CD14-positive monocyte (primary cell): ENCODE measurements at regions not wholly inside any gene's neighbourhood (a gene's known extent, or its start where the extent isn't known, plus 50 kb on each side); places are given as distances from the start of the nearest gene placed in this dataset.

ENCODE experiments used
- DNase-seq, 3 donors: peaks; one replicate each; pipeline ENCODE4 v3.0.0-alpha.2; 2011 to 2022
- H2AFZ ChIP-seq: 2 replicates; pipeline ENCODE4 v1.6.0; 2012; ENCODE audit warnings: mild to moderate bottlenecking, low read depth, low read length, inconsistent platforms; ENCODE audit not compliant: insufficient read depth, poor library complexity, severe bottlenecking
- H3K27ac ChIP-seq, 2 donors: 1 replicate in 1 of 2; 2 replicates in 1 of 2; pipeline ENCODE4 v1.5.1; 2012 to 2013; ENCODE audit warnings: low read length in 2 of 2, control low read depth in 1 of 2, inconsistent platforms in 1 of 2, low read depth in 1 of 2, mild to moderate bottlenecking in 1 of 2
- H3K27me3 ChIP-seq, 2 donors: one replicate each; pipeline versions ENCODE4 v1.6.0 to v1.6.1; 2011 to 2013; ENCODE audit warnings: low read length in 2 of 2; ENCODE audit not compliant: control insufficient read depth in 2 of 2, insufficient read depth in 2 of 2
- H3K36me3 ChIP-seq, 2 donors: replicated peaks in 1 of 2; 1 replicate in 1 of 2; 2 replicates in 1 of 2; pipeline versions ENCODE4 v1.5.1 to v1.6.1; 2012 to 2013; ENCODE audit warnings: low read length in 2 of 2, control low read depth in 1 of 2, inconsistent platforms in 1 of 2, mild to moderate bottlenecking in 1 of 2; ENCODE audit not compliant: insufficient read depth in 2 of 2, control insufficient read depth in 1 of 2
- H3K4me1 ChIP-seq, 2 donors: 1 replicate in 1 of 2; 2 replicates in 1 of 2; pipeline versions ENCODE4 v1.5.1 to v1.6.1; 2012 to 2013; ENCODE audit warnings: low read length in 2 of 2, control low read depth in 1 of 2, inconsistent platforms in 1 of 2, mild to moderate bottlenecking in 1 of 2, moderate library complexity in 1 of 2; ENCODE audit not compliant: insufficient read depth in 2 of 2, control insufficient read depth in 1 of 2
- H3K4me2 ChIP-seq: replicated peaks from 2 replicates; pipeline ENCODE3; 2012; ENCODE audit warnings: low read length, moderate library complexity, mild to moderate bottlenecking; ENCODE audit not compliant: poor library complexity, severe bottlenecking; ENCODE audit errors: extremely low read depth
- H3K4me3 ChIP-seq, 3 experiments: fragments of 200-600 bp in 1 of 3; sonication (generic) in 1 of 3; replicated peaks in 1 of 3; 1 replicate in 2 of 3; 2 replicates in 1 of 3; pipeline ENCODE4 v1.5.1; 2011 to 2013; ENCODE audit warnings: low read length in 3 of 3, mild to moderate bottlenecking in 3 of 3, control low read depth in 2 of 3, low read depth in 2 of 3, inconsistent platforms in 1 of 3, moderate library complexity in 1 of 3
- H3K79me2 ChIP-seq: 2 replicates; pipeline ENCODE4 v1.6.0; 2012; ENCODE audit warnings: mild to moderate bottlenecking, control low read depth, inconsistent platforms, low read length, moderate library complexity; ENCODE audit not compliant: insufficient read depth
- H3K9ac ChIP-seq: 2 replicates; pipeline ENCODE4 v1.6.0; 2017; ENCODE audit warnings: low read length, mild to moderate bottlenecking; ENCODE audit not compliant: insufficient read depth, poor library complexity, severe bottlenecking
- H3K9me3 ChIP-seq, 2 donors: replicated peaks in 1 of 2; 1 replicate in 1 of 2; 2 replicates in 1 of 2; pipeline versions ENCODE4 v1.5.1 to v1.6.1; 2012 to 2013; ENCODE audit warnings: low read length in 2 of 2, control low read depth in 1 of 2; ENCODE audit not compliant: control insufficient read depth in 1 of 2, insufficient read depth in 1 of 2
- H4K20me1 ChIP-seq: 2 replicates; pipeline ENCODE4 v1.6.0; 2012; ENCODE audit warnings: mild to moderate bottlenecking, low read length, control low read depth, moderate library complexity; ENCODE audit not compliant: insufficient read depth
- H3K27ac Mint-ChIP-seq, 7 donors: one replicate each; pipeline ENCODE4 v1.8.0; 2020; ENCODE audit warnings: mild to moderate bottlenecking in 7 of 7, mixed read lengths in 7 of 7, moderate library complexity in 6 of 7, inconsistent platforms in 2 of 7
- H3K27me3 Mint-ChIP-seq, 3 donors: one replicate each; pipeline ENCODE4 v1.8.0; 2021 to 2022; ENCODE audit warnings: low read depth in 3 of 3, mild to moderate bottlenecking in 3 of 3, mixed read lengths in 3 of 3, moderate library complexity in 3 of 3, inconsistent platforms in 1 of 3
- H3K36me3 Mint-ChIP-seq, 2 donors: one replicate each; pipeline ENCODE4 v1.8.0; 2020; ENCODE audit warnings: mixed read lengths in 2 of 2, inconsistent platforms in 1 of 2, mild to moderate bottlenecking in 1 of 2
- H3K4me1 Mint-ChIP-seq: one replicate; pipeline ENCODE4 v1.8.0; 2020; ENCODE audit warnings: mild to moderate bottlenecking, mixed read lengths
- H3K4me3 Mint-ChIP-seq, 2 donors: one replicate each; pipeline ENCODE4 v1.8.0; 2020; ENCODE audit warnings: mild to moderate bottlenecking in 2 of 2, mixed read lengths in 2 of 2, moderate library complexity in 1 of 2
- H3K9me3 Mint-ChIP-seq, 7 donors: one replicate each; pipeline ENCODE4 v1.8.0; 2020 to 2022; ENCODE audit warnings: mixed read lengths in 7 of 7, mild to moderate bottlenecking in 6 of 7, moderate library complexity in 6 of 7, inconsistent platforms in 2 of 7
- CTCF ChIP-seq: fragments of 200-600 bp; IDR thresholded peaks from one replicate; pipeline ENCODE4 v1.8.0; 2022; ENCODE audit warnings: antibody characterized with exemption, mild to moderate bottlenecking
- WGBS: methylation state at CpG from one replicate; pipeline ENCODE4 v1.1.5; 2013; ENCODE audit warnings: missing lambda C conversion rate; ENCODE audit not compliant: insufficient coverage; 5-methylcytosine and 5-hydroxymethylcytosine counted together
- intact Hi-C, 2 donors: fragments of 100-400 bp; cut with micrococcal nuclease; formaldehyde crosslinking; loops; one replicate each; pipeline versions ENCODE4 v1.15.0 to v1.15.1; 2023

GRCh38 chr1:4085546-4085945, 185.5 kb upstream of the C1orf174 start:
- H3K9ac ChIP-seq: no peak overlapping the region
- no peak overlapping the region for H2AFZ ChIP-seq
- no peak overlapping the region for H3K4me3 ChIP-seq
- peaks cover 0 to 1% (median 0%) of the 10 kb centered on the region in 3 donors for H3K27me3 Mint-ChIP-seq
- no peak overlapping the region for H3K4me2 ChIP-seq
- TF ChIP-seq CTCF: no peak
- H3K36me3 ChIP-seq: no peaks in the 10 kb centered on the region
- no peak overlapping the region for H3K4me3 Mint-ChIP-seq
- no peak overlapping the region for H3K27ac ChIP-seq
- intact Hi-C loops: loop anchor here in 1 of 2 donors (10.0 kb wide), 1 partner anchor 61 kb away; no protein-coding TSS in a partner anchor
- H3K9me3 ChIP-seq: peaks cover 5 to 34% of the 10 kb centered on the region in 2 donors
- no CpG with 5 or more reads among the region's 5 CpGs for WGBS
- no peak for DNase-seq
- no peaks in the 10 kb centered on the region for H4K20me1 ChIP-seq
- no peak overlapping the region for H3K27ac Mint-ChIP-seq
- H3K79me2 ChIP-seq: no peaks in the 10 kb centered on the region
- no peaks in the 10 kb centered on the region for H3K4me1 ChIP-seq
- no peaks in the 10 kb centered on the region for H3K4me1 Mint-ChIP-seq
- no peaks in the 10 kb centered on the region for H3K27me3 ChIP-seq
- H3K9me3 Mint-ChIP-seq: peaks cover 16 to 32% (median 27%) of the 10 kb centered on the region in 7 donors
- H3K36me3 Mint-ChIP-seq: no peaks in the 10 kb centered on the region

- Mint-ChIP-seq H3K27me3 (no peaks in the 10 kb centered on the region), H3K9me3 (peaks cover 20 to 35% (median 26%) of the 10 kb centered on the region in 7 donors), H3K4me3 (no peak overlapping the region), H3K36me3 (no peaks in the 10 kb centered on the region), H3K4me1 (no peaks in the 10 kb centered on the region), H3K27ac (peak overlapping the region in 1 of 7 donors; percentile 13)
- no peak overlapping the region for H2AFZ ChIP-seq
- H3K4me2 ChIP-seq: no peak overlapping the region
- H4K20me1 ChIP-seq: no peaks in the 10 kb centered on the region
- no peaks in the 10 kb centered on the region for H3K36me3 ChIP-seq
- no peak for TF ChIP-seq CTCF
- H3K27me3 ChIP-seq: no peaks in the 10 kb centered on the region
- no peaks in the 10 kb centered on the region for H3K4me1 ChIP-seq
- H3K4me3 ChIP-seq: no peak overlapping the region
- H3K27ac ChIP-seq: no peak overlapping the region
- WGBS: 92% methylated on average over 6 of the region's 14 CpGs
- DNase-seq: no peak
- H3K9ac ChIP-seq: no peak overlapping the region
- no peaks in the 10 kb centered on the region for H3K79me2 ChIP-seq
- H3K9me3 ChIP-seq: peaks cover 10 to 41% of the 10 kb centered on the region in 2 donors
- intact Hi-C loops: loop anchor here in 1 of 2 donors (10.0 kb wide), 1 partner anchor 61 kb away; no protein-coding TSS in a partner anchor
Measured at GRCh38 chr1:4086085-4086850, 186.2 kb upstream of the C1orf174 start.
